ENCODE measurements at regions not wholly inside any gene's neighbourhood (a gene's known extent, or its start where the extent isn't known, plus 50 kb on each side); places are given as distances from the start of the nearest gene placed in this dataset.

GRCh38 chr12:127328867-127329266 is 938.1 kb upstream of the TMEM132C start:
- H3K27me3 ChIP-seq: no peaks in the 10 kb centered on the region
- no peak overlapping the region for H3K27ac ChIP-seq
- no peaks in the 10 kb centered on the region for H3K36me3 ChIP-seq (replicated peaks in 1 of 2)
- intact Hi-C loops (cut with DNase I): no loop called here
- DNase-seq: no peak
- no peak for TF ChIP-seq POLR2A (IDR thresholded peaks at IDR 0.05)
- no peak for TF ChIP-seq CTCF (IDR thresholded peaks at IDR 0.05)
- H3K4me1 ChIP-seq (replicated peaks in 1 of 2): no peaks in the 10 kb centered on the region
- no peaks in the 10 kb centered on the region for H3K9me3 ChIP-seq (replicated peaks in 1 of 3)
- no peak overlapping the region for H3K4me3 ChIP-seq
- 62 to 70% (median 63%) methylated on average over 5 of the region's 5 CpGs for WGBS, 4 donors

- DNase-seq: no peak
- Histone ChIP-seq H3K9me3 (replicated peaks in 1 of 3) (no peaks in the 10 kb centered on the region), H3K4me1 (replicated peaks in 1 of 2) (no peaks in the 10 kb centered on the region), H3K27me3 (no peaks in the 10 kb centered on the region), H3K27ac (no peak overlapping the region), H3K4me3 (no peak overlapping the region), H3K36me3 (replicated peaks in 1 of 2) (no peaks in the 10 kb centered on the region)
- 79 to 92% (median 82%) methylated on average over 4 of the region's 4 CpGs for WGBS, 4 donors
- intact Hi-C loops (cut with DNase I): no loop called here
- TF ChIP-seq POLR2A (IDR thresholded peaks at IDR 0.05) (no peak), CTCF (IDR thresholded peaks at IDR 0.05) (no peak)
These were observed 932.6 kb upstream of the TMEM132C start for GRCh38 chr12:127334365-127334764.

GRCh38 chr12:127334912-127335644 is 931.9 kb upstream of the TMEM132C start:
- no peaks in the 10 kb centered on the region for H3K9me3 ChIP-seq (replicated peaks in 1 of 3)
- H3K36me3 ChIP-seq (replicated peaks in 1 of 2): no peaks in the 10 kb centered on the region
- DNase-seq: no peak
- no peaks in the 10 kb centered on the region for H3K27me3 ChIP-seq
- TF ChIP-seq CTCF (IDR thresholded peaks at IDR 0.05) (no peak), POLR2A (IDR thresholded peaks at IDR 0.05) (no peak)
- H3K4me3 ChIP-seq: no peak overlapping the region
- intact Hi-C loops (cut with DNase I): no loop called here
- WGBS, 4 donors: 8 to 22% (median 15%) methylated on average over 1 of the region's 1 CpG
- no peaks in the 10 kb centered on the region for H3K4me1 ChIP-seq (replicated peaks in 1 of 2)
- H3K27ac ChIP-seq: no peak overlapping the region

GRCh38 chr12:127336416-127336815 is 930.6 kb upstream of the TMEM132C start:
- no peak for DNase-seq
- WGBS, 4 donors: 70 to 91% (median 82%) methylated on average over 1 of the region's 1 CpG
- H3K27me3 ChIP-seq: no peaks in the 10 kb centered on the region
- intact Hi-C loops (cut with DNase I): no loop called here
- no peak overlapping the region for H3K4me3 ChIP-seq
- no peaks in the 10 kb centered on the region for H3K4me1 ChIP-seq (replicated peaks in 1 of 2)
- no peaks in the 10 kb centered on the region for H3K9me3 ChIP-seq (replicated peaks in 1 of 3)
- H3K27ac ChIP-seq: no peak overlapping the region
- TF ChIP-seq POLR2A (IDR thresholded peaks at IDR 0.05) (no peak), CTCF (IDR thresholded peaks at IDR 0.05) (no peak)
- H3K36me3 ChIP-seq (replicated peaks in 1 of 2): no peaks in the 10 kb centered on the region

All from adrenal gland (tissue), 9 donors.